Fibroblast of lung (primary cell): ENCODE measurements at regions not wholly inside any gene's neighbourhood (a gene's known extent, or its start where the extent isn't known, plus 50 kb on each side); places are given as distances from the start of the nearest gene placed in this dataset.

ENCODE experiments used
- EZH2 ChIP-seq: IDR thresholded peaks from 2 replicates; pipeline ENCODE4 v1.5.1; 2012; ENCODE audit warnings: low read length, control low read depth, mild to moderate bottlenecking; ENCODE audit errors: missing control alignments
- TF ChIP-seq, protein P1 (sequence below), 2 donors: IDR thresholded peaks in 1 of 2; conservative IDR thresholded peaks in 1 of 2; 1 replicate in 1 of 2; 2 replicates in 1 of 2; pipeline ENCODE4 v1.5.1; 2011 to 2012; ENCODE audit warnings: low read length in 2 of 2, control low read depth in 1 of 2, inconsistent platforms in 1 of 2, low read depth in 1 of 2, mild to moderate bottlenecking in 1 of 2

- TF ChIP-seq, protein P1, sequence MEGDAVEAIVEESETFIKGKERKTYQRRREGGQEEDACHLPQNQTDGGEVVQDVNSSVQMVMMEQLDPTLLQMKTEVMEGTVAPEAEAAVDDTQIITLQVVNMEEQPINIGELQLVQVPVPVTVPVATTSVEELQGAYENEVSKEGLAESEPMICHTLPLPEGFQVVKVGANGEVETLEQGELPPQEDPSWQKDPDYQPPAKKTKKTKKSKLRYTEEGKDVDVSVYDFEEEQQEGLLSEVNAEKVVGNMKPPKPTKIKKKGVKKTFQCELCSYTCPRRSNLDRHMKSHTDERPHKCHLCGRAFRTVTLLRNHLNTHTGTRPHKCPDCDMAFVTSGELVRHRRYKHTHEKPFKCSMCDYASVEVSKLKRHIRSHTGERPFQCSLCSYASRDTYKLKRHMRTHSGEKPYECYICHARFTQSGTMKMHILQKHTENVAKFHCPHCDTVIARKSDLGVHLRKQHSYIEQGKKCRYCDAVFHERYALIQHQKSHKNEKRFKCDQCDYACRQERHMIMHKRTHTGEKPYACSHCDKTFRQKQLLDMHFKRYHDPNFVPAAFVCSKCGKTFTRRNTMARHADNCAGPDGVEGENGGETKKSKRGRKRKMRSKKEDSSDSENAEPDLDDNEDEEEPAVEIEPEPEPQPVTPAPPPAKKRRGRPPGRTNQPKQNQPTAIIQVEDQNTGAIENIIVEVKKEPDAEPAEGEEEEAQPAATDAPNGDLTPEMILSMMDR (conservative IDR thresholded peaks at IDR 0.05 in 1 of 2, IDR thresholded peaks at IDR 0.05 in 1 of 2; ENCODE audit: low read depth in 1 of 2, low read length in 2 of 2), result no peak
- TF ChIP-seq EZH2, result no peak
Observed at GRCh38 chr14:58972233-58973017, 216.0 kb upstream of the DAAM1 start.
